ENCODE measurements at regions not wholly inside any gene's neighbourhood (a gene's known extent, or its start where the extent isn't known, plus 50 kb on each side); places are given as distances from the start of the nearest gene placed in this dataset.
A peak's percentile ranks its signal among the peaks of the same experiment; 100 is the strongest.

DNA sequence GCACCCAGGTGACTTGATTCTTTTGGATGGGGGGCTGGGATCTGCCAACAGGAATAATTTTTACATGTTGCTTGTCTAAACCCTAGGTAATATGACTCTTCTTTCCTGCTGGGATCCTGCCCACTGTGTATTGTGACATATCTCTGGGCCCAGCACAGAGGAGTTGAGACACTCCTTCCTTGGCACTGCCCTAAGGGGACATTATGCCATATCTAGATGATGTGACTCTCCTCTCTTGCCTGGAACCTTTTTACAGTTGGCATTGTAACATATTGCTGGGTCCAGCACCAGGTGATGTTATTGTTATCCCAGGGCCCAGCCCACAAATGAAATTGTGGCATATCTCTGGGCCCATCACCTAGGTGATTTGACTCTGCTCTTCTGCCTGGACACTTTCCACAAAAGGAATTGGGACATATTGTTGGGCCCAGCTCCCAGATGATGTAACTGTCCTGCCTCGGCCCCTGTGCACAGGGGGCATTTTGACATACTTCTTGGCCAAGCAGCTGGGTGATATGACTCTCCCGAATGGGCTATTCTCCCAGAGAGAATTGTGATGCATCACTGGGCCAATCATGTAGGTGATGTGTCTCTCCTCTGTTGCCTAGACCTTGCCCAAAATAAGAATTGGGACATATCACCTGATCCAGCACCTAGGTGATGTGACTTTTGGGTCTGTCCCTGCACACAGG is 1837.7 kb downstream of the TP53TG3F start:
- DNase-seq = no peak

DNA sequence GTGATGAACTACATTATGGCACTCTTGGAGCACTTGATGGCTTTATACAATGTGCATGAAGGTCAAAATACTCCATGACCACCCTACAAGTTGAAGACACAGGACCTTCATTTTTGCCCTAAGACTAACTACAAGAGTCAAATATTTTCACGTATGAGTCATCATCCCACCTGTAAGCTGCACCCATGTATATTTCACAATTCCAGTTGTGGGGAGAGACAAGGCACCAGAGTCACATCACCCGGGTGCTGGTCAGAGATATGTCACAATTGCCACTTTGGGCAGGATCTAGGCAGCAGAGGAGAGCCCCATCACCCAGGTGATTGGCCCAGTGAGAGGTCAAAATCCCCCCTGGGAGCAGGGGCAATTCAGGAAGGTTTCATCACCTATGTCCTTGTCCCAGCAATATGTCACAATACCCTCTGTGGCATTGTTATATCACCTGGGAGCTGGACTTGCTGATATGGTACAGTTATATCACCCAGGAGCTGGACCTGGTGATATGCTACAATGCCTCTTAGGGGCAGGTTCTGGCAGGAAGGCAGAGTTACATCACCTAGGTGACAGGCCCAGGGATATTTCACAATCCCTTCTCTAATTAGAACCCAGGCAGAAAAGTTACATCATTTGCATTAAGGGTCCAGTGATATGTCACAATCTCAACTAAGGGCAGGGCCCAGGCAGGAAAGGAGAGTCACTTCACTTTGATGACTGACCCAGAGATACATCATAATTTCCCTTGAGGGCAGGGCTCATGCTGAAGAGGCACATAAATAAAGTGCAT is 1839.2 kb downstream of the TP53TG3F start:
- DNase-seq = no peak

DNA sequence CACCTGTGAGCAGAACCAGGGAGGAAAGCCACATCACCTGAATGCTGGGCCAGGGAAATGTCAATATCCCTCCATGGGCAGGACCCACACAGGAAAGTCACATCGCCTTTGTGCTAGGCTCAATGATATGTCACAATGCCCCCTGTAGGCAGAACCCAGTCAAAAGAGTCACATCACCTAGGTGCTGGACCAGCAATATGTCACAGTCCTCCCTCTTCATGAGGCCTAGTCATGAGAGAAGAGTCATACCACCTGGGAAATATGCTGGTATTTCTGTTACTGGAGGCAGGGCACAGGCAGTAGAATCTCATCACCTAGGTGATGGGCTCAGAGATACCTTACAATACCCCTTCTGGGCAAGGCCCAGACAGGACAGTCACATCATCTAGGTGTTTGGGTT is 1843.4 kb downstream of the TP53TG3F start:
- no peak for DNase-seq

DNA sequence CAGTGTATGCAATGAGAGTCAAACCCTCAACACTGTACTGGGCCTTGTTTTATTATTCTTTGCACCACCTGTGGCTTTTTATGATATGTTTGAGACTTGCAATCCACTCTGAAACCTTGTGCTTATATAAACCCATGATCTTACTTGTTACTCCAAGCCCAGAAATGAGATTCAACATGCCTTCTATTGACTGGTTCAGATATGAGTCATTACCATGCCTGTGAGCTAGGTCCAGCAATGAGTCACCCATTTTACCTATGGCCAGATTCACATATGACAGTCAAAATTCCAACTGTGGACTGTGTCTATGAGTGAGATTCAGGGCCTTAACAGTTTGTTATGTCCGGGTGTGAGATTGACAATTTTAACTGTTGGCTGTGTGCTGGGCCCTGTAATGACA is 1846.1 kb downstream of the TP53TG3F start:
- no peak for DNase-seq

DNA sequence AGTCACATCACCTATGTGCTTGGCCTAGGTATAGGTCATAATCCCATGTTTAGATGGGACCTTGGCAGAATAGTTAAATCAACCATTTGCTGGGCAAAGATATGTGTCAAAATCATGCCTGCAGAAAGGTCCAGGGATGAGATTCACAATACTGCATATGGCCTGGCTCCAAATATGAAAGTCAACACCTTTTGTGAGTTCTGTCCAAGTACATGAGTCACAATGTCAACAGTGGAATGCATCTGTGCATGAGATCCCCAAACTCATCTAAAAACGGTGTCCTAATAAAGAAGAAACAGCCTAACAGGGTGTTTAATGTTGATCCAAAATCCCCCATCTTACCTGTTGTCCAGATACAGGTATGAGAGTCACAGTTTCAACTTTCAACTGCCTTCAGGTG is 1847.5 kb downstream of the TP53TG3F start:
- no peak for DNase-seq

DNA sequence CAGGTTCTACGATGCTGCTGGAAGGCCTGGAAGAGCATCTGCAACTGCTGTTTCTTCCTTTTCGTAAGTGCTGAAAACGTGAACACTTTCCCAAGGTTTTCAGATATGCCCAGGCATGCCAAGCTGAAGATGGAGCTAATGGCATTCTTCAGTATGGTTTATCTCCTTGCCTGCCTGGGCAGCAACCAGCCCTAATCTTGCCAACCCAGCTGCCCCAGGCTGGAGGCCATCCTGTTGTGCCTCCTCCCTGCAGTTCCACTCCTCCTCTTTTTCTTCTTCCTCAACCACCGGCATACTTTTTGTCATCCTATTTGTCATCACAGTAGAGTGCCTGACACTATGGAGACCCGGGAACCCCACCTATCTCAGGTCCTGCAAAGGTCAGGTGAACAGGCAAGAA is 1849.3 kb downstream of the TP53TG3F start:
- DNase-seq = no peak

DNA sequence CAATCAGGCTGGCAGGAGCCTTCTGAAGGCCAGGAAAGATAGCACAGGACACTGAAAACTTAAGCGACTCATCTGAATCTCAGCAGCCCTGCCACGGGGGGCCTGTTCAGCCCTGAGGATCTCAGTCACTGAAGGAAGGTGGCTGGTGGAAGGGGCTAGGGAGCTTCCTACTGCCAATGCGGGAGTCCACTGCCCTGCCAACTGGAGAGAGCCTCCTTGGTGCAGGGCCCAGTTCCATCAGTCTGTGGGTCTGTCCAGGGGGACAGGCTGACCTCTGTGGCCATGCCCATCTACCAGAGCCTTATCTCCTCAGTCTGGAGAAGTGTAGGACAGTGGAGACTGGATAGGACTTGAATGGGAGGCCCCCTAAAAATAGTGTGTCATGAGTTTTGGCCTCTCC is 1851.6 kb downstream of the TP53TG3F start:
- DNase-seq = no peak

DNA sequence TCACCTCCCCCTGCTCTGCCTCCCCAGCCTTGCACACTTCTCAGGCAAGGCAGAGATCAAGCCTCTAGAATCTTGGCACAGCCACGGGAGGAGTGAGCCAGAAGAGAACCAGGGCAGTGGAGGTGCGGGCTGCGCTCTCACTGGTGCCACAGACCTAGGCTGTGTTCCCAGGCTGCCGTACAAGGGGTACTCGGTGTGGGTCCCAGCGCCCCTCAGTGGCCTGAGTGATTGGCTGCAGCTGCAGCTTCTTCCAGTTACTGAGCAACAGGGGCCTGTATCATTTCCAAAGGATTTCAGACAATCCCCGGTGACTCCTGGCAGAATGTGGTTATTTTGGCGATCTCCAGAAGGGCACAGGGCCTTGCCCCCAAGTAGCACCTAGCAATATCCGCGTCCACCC is 1852.1 kb downstream of the TP53TG3F start:
- no peak for DNase-seq

DNA sequence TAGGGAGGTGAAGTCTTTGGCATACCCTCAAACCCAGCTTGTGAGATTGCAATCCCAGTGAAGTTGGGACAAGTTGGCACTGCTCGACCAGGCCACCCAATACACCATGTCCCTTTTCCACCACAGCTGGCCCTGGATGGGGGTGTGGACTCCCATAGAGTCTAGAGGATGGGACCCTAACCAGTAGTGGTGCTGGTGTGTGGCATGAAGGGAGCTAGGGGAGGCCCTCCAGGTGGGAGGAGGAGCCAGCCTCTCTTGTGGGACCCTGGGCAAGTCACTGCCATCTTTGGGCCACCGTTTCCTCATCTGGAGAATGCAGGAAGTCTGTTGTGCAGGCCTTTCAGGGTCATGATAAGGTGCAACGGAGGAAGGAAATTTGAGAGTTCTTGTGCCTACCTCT is 1854.9 kb downstream of the TP53TG3F start:
- no peak for DNase-seq

DNA sequence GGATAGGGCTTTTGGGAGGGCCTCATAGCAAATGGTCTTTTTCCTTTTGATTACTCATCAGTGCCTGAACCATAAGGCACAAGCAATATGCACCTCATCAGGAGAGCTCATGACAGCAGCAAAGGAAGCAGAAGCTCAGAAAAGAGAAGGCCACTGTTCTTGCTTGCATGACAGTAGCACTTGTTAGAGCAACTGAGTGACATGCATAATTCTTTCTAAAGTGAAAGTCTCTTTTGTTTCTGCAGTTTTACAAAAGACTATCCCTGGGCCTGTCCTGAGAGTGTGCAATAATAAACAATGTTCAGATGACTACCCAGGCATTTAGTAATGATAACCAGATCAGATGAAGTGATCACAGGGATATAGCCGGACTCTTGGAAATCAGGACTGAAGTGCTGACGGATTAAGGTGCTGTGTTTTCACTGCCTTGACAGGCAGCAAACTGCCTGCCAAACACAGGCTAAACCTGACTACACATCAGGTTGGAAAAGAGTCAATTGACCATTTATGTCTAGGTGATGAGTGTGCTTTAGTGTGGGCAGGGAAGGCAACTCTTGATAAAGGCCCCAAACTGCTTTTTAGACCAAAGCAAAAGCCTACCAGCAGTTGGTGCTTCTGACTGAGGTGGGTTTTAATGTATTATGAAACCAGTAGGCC is 1860.3 kb downstream of the TP53TG3F start:
- no peak for DNase-seq

DNA sequence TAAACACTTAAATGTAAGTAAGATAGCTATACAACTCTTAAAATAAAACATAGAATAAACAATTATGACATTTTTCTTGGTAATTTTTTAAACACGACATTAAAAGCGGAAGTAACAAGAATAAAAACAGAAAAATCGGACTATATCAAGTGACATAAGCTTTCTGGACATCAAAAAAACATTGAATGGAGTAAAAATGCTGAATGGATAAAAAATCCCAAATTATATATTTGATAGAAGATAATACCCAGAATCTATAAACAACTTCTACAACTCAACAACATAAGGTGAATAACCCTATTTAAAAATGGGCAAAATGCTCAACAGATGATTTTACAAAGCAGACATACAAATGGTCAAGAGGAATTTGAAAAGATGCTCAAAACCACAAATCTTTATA is 1866.5 kb downstream of the TP53TG3F start:
- DNase-seq = no peak

DNA sequence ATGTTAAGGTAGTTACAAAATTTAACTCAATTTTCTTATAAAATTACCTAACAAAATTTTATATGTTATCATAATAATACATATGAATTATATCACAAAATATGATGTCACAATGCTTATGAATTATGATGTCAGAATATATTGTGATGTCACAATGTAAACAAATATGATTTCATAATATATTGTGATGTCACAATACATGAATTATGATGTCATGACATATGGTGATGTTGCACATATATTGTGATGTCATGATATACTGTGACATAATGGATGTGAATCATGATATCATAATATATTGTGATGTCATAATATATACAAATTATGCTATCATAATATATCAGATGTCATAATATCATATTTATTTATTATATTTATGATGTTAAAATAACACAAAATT is 1879.9 kb downstream of the TP53TG3F start:
- DNase-seq = no peak

DNA sequence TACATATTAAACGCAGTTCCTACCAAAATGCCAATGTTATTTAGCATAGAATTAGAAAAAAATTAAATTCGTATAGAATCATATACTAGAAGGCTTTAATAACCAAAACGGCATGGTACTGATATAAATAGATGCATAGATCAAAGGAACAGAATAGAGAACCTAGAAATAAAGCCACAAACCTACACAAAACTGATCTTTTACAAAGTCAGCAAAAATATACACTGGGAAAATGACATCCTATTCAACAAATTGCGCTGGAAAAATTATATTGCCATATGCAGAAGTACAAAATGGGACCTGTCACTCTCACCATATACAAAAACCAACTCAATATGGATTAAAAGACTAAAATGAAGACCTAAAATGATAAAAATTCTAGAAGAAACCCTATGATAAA is 1882.6 kb downstream of the TP53TG3F start:
- no peak for DNase-seq

DNA sequence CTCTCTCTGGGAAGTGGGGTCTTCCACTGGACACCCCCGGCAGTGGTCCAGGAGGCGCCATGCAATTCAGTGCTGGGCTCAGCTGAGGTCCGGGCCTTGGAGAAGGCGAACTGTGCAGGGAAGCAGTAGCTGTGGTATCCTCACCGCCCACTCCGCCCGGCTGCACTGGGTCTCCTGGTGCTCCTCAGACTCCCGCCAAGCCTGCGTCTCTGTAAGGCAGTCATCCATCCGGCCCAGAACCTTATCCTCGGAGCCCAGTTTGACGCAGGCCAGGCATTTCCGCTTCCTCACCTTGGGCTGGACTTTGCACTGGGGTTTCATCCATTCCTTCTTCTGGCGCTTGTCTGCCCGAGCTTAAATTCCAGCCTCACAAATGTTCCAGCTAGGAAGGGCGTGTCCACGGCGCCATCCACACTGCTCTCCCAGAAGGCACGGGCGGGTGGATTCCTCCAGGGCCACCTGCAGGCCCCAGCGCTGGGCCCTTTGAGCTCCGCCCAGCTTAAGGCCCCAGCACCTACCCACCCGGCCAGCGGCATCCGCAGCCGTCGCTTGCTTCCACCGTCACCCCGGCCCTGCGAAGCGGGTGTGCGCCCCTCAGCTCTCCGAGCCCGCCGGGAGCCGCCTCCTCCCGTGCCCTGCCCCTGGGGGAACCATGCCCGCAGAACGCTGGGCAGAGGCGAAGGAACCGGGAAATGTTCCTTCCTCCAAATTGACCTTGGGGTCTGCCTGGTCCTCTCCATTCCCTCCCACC is 1884.8 kb downstream of the TP53TG3F start:
- no peak for DNase-seq

DNA sequence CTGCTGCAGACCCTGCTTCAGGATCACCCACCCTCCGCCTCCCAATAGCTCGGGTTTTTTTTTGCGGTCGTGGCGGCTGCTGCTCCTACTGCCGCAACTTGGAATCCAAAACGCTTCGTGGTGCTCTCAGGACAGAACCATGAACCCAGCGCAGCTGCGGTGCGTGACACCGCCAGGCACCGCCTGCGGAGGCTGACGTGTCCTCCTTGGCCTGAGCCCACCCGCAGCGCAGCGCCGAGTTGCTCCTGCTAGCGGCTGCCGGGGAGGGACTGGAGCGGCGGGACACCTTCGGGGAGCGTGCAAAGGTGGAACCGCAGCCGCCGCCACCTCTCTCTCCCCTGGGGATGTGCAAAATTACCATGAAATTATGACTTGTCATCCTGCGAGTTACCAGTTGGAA is 1893.0 kb downstream of the TP53TG3F start:
- no peak for DNase-seq

DNA sequence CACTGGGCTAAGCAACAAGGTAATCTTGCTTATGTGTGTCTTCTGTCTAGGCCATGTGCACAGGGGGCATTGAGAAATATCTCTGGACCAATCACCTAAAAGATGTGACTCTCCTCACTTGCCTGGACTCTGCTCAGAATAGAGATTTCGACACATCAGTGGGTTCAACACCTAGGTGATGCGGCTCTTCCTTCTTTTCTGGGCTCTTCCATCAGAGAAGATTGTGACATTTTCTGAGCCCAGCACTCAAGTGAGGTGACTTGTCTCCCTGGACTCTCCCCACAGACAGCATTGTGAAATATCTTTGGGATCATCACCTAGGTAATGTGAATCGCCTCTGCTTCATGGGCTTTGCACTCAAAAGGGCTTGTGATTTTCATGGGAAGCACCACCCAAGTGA is 1904.1 kb downstream of the TP53TG3F start:
- DNase-seq = no peak

DNA sequence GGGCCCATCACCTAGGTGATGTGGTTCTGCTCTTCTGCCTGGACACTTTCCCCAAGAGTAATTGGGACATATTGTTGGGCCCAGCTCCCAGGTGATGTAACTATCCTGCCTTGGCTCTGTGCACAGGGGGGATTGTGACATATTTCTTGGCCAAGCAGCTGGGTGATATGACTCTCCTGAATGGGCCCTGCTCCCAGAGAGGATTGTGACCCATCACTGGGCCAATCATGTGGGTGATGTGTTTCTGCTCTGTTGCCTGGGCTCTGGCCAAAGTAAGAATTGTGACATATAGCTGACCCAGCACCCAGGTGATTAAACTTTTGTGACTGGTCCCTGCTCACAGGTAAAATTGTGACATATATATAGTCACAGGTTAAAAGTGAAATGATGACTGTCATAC is 1904.9 kb downstream of the TP53TG3F start:
- no peak for DNase-seq

DNA sequence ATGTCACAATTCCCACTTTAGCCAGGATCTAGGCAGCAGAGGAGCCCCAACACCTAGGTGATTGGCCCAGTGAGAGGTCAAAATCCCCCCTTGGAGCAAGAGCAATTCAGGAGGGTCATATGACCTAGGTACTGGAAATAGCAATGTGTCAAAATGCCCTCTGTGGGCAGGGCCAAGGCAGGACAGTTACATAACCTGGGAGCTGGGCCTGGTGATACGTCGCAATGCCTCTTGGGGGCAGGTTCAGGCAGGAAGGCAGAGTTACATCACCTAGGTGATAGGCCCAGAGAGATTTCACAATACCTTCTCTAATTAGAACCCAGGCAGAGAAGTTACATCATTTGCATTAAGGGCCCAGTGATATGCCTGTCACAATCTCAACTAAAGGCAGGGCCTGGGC is 1906.3 kb downstream of the TP53TG3F start:
- DNase-seq = no peak

DNA sequence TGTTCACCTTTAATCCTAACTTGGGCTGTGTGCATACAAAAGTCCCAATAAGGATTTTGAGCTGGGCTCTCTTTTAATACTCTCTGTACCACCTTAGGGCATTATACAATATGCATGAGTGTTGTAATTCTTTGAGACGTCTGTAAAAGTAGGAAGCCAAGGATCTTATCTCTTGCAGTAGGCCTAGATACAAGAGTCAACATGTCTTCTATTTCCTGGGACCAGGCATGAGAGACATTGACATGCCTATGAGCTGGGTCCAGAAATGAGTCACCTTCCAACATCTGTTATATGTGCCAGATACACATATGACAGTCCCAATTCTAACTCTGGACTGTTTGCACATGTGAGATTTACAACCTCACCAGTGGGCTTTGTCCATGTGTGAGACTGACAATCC is 1911.2 kb downstream of the TP53TG3F start:
- no peak for DNase-seq

DNA sequence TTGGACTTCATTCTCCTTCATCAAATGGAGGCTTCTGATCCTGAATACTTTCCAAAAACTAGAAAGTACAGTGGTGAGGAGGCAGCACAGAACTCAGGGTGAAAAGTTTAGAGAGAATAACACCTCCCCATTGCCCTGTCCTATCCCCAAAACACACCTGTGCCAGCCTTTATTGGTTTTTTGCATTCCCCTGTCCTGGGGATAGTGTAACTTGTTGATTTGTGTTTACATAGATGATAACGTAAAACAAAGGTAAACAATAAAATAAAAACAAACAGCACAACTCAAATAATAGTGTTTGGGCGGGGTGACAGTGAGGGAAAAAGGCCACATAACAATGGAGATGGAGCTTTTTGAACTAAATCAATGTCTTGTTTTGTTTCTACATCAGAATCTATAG is 1917.7 kb downstream of the TP53TG3F start:
- no peak for DNase-seq

DNA sequence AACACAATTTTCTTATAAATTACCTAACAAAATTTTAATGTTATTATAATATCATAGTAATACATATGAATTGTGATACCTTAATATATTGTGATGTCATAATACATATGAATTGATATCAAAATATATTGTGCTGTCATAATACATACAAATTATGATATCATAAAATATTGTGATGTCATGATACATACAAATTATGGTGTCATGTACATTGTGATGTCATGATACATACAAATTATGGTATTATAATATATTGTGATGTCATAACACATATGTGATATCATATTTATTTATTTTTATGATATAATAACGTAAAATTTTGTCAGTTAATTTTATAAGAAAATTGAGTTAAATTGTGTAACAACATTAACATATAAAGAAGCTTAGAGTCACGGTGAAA is 1927.2 kb downstream of the TP53TG3F start:
- no peak for DNase-seq

DNA sequence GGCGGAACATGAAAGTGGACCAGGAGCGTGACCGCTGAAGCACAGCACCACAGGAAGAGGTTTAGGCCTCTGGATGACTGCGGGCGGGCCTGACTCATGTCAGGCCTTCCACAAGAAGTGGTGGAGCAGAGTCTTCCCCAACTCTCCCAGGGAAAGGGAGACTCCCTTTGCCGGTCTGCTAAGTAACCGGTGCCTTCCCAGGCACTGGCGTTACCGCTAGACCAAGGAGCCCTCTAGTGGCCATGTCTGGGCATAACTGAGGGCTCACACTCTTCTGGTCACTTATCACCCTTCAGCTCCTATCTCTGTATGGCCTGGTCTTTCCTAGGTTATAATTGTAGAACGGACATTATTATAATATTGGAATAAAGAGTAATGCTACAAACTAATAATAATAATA is 1931.9 kb downstream of the TP53TG3F start:
- peak; percentile 30 to 53 (median 42) for DNase-seq

DNA sequence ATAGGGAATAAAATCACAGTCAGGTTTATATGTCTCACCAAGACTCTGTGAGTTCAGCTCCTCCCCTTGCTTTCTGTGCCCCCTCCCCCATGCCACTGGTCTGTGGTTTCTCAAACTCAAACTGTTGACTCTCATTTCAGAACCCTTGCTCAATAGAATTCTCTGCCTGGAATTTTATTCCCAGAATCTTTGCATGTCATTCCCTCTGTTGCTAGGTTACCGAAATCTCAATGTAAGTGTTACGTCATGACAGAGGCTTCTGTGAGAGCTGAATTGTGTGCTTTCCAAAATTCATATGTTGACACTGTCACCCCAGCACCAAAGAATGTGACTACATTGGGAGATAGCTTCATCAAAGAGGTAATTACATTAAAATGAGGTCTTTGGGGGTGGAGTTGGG is 1938.8 kb downstream of the TP53TG3F start:
- DNase-seq = no peak
